M059J (cell line): ENCODE measurements at regions not wholly inside any gene's neighbourhood (a gene's known extent, or its start where the extent isn't known, plus 50 kb on each side); places are given as distances from the start of the nearest gene placed in this dataset.
A peak's percentile ranks its signal among the peaks of the same experiment; 100 is the strongest.
"Not testable (repeated sequence)": the region's sequence is repeated elsewhere in the genome, so short reads cannot be mapped to it uniquely, and the experiment has no call there.

ENCODE experiments used
- DNase-seq: peaks from one replicate; pipeline ENCODE4 v3.0.0-alpha.2; 2012; ENCODE audit warnings: low read depth

- peak; percentile 18 for DNase-seq
Measured at GRCh38 chr3:178200316-178200715, 335.9 kb upstream of the KCNMB2 start.

GRCh38 chr3:178201714-178202113, 334.5 kb upstream of the KCNMB2 start:
- DNase-seq = no peak

- no peak for DNase-seq
Measured at GRCh38 chr3:178202194-178202593, 334.0 kb upstream of the KCNMB2 start.

DNA sequence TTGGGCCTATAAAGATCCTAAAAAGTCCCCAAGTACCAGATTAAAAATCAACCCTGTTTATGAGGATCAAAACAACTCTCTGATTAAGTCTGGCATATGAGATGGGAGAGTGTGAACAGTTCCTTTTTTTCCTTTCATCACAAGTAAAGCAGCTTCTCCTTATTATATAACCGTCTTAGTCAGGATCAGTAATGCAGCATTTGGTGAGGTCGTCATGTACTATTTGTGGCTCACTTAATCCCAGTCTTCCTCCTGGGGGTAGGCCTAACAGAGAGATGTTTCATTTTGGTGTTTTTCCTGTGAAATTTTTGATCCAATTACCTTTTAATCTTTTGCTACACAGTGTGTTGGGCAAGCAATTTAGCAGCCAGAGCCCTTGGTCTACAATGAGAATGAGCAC, 333.1 kb upstream of the KCNMB2 start:
- DNase-seq = peak; percentile 28

- DNase-seq = no peak
Measured at GRCh38 chr3:178203650-178204049, 332.6 kb upstream of the KCNMB2 start.

DNA sequence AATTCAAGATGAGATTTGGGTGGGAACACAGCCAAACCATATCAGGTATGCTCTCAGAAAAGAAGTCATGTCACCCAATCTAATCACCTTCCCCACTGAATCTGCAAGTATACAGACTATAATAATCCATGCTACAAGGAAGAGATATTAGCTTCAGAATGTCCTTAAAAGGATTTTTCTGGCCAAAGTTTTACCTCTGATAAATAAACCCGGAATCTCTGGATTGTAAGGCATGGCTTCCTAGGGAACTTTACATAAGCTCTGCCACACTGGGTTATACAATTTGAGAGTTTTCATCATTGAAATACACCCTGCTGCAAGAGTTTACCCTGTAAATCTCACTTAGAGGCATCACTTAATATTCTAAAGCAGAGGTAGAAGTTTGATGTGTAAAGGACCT, 330.5 kb upstream of the KCNMB2 start:
- peak; percentile 13 for DNase-seq

DNA sequence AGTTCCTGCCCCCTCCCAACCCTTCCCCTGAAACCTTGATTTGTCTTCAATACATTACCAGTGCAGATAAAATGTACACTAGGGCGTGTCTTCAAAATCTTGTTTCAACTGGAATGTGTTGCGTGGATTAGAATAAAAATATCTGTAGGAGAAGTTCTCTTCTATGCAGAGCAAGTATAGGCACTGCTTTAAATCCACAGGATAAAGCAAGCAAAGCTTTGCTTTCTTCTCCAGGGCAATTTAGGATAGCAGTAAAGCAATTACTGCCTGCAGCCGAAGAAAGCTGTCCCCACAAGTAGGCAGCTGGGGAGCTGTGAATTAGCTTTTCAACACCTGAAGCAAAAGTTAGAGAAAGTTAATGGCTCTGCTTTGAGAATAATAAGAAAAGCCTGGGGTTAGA, 329.7 kb upstream of the KCNMB2 start:
- no peak for DNase-seq

- DNase-seq = not testable (repeated sequence)
Measured at GRCh38 chr3:178207161-178207560, 329.1 kb upstream of the KCNMB2 start.

- not testable (repeated sequence) for DNase-seq
Measured at GRCh38 chr3:178207627-178208026, 328.6 kb upstream of the KCNMB2 start.

GRCh38 chr3:178209116-178209515, 327.1 kb upstream of the KCNMB2 start:
- DNase-seq = not testable (repeated sequence)

DNA sequence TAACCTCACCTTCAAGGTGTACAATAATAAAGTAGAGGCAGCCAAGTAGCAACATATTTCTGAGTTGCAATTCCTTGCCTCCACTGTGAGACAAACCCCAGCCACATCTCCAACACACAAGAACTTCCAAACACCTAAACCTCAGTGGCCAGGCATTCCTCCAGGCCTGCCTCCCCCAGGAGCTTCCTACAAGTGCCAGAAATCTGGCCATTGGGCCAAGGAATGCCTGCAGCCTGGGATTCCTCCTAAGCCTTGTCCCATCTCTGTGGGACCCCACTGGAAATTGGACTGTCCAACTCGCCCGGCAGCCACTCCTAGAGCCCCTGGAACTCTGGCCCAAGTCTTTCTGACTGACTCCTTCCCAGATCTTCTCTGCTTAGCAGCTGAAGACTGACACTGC, 326.6 kb upstream of the KCNMB2 start:
- not testable (repeated sequence) for DNase-seq

GRCh38 chr3:178211086-178211485, 325.1 kb upstream of the KCNMB2 start:
- peak; percentile 55 for DNase-seq

GRCh38 chr3:178217479-178217878, 318.8 kb upstream of the KCNMB2 start:
- no peak for DNase-seq

GRCh38 chr3:178218231-178218630, 318.0 kb upstream of the KCNMB2 start:
- no peak for DNase-seq

DNA sequence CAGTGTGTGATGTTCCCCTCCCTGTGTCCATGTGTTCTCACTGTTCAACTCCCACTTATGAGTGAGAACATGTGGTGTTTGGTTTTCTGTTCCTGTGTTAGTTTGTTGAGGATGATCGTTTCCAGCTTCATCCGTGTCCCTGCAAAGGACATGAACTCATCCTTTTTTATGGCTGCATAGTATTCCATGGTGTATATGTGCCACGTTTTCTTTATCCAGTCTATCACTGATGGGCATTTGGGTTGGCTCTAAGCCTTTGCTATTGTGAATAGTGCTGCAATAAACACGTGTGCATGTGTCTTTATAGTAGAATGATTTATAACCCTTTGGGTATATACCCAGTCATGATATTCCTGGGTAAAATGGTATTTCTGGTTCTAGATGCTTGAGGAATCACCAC, 316.6 kb upstream of the KCNMB2 start:
- not testable (repeated sequence) for DNase-seq

GRCh38 chr3:178223876-178224275, 312.4 kb upstream of the KCNMB2 start:
- DNase-seq = no peak

DNA sequence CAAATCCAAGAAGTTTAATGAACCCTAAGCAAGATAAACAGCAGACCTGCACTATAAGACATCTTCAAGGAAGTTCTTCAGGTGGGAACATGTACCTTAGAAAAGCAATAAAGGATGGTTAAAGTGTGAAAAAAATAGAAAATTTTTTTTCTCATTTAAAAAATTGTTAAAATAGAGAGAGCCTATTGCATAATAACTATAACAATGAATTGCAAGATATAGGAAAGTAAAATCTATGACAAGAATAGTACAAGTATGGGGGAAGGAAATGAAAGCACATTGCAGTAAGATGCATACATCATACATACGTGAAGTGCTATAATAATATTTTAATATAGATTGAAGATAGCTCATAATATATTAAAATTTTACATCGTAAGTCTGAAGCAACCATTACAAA, 310.1 kb upstream of the KCNMB2 start:
- DNase-seq = no peak

- no peak for DNase-seq
Measured at GRCh38 chr3:178231645-178232044, 304.6 kb upstream of the KCNMB2 start.

GRCh38 chr3:178233371-178234071, 302.7 kb upstream of the KCNMB2 start:
- DNase-seq = no peak

DNA sequence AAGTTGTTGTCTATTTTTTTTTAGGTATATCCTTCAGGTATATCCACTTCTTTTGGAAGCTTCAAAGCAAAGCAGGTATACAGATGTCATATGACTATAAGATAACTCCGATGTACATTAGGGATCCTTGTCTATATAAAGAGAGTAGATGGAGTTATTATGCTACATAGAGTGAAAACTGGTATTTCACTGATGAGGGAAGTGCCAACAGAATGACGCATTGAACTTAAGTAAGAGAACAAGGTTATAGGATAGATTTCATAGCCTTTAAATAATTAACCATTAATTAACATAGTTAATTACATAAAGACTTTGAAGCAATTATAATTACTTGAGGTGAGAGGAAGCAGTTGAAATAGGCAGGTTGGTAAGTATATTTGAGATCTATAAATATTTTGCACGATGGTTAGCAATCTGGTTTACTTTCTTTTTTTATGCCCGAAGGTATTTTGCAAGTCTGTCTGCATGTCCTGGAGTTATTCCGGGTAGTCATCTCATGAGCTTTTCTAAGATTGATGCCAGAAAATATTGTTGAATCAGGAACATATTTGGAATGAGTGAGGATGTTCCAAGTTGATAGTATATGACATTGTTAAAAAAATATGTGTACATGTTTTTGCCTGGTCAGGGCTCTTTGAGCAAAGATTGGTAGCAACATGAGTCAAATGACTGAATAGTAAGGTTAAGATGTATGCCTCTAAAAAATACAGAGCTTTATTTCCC, 299.5 kb upstream of the KCNMB2 start:
- no peak for DNase-seq

DNA sequence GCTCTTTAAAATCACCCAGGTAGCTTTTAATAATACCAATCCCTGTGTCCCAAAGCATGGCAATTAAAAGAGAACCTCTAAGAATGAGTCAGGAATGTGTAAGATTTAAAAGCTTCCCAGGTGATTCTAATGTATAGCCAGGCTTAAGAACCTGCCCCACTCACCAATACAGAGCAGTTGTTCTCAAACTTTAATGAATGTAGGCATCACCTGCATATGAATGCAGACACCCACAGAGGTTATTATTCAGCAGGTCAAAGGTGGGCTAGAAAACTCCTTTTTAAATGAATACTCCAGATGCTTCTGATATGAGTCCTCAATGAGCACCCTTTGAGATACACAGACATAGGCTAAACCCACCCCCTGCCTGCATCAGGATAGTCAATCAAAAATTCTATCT, 298.1 kb upstream of the KCNMB2 start:
- DNase-seq = no peak

- DNase-seq = no peak
Measured at GRCh38 chr3:178244733-178245709, 291.2 kb upstream of the KCNMB2 start.
